GM12875 (cell line): ENCODE measurements at regions not wholly inside any gene's neighbourhood (a gene's known extent, or its start where the extent isn't known, plus 50 kb on each side); places are given as distances from the start of the nearest gene placed in this dataset.

Source experiments
- H3K4me3 ChIP-seq: one replicate; pipeline ENCODE4 v1.5.1; 2011; ENCODE audit warnings: low read depth, low read length, control low read depth
- TF ChIP-seq, protein P1 (sequence below): IDR thresholded peaks from 2 replicates; pipeline ENCODE4 v1.5.1; 2011; ENCODE audit warnings: low read depth, mild to moderate bottlenecking, control low read depth, inconsistent platforms, low read length, moderate library complexity, borderline replicate concordance; ENCODE audit not compliant: insufficient read depth

DNA sequence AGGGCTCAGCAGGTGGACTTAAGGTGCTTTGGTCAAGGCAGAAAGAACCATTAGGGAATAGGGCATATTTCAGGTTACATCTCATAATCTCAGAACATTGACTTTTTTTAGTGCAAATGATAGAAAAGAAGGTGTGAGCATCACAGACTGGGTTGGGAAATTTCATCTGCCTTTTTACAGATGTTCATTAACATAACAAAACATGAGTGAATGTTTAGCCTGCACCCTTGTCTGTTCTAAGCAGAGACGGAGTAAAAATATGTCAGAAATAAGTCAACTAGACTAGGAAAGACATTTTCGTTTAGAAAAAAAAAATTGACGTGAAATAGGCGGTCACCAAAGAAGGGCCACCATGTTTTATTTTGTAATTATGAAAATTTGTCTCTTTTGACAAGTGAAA lies 127.5 kb upstream of the CDH13 start:
- H3K4me3 ChIP-seq = no peak overlapping the region
- TF ChIP-seq, protein P1, sequence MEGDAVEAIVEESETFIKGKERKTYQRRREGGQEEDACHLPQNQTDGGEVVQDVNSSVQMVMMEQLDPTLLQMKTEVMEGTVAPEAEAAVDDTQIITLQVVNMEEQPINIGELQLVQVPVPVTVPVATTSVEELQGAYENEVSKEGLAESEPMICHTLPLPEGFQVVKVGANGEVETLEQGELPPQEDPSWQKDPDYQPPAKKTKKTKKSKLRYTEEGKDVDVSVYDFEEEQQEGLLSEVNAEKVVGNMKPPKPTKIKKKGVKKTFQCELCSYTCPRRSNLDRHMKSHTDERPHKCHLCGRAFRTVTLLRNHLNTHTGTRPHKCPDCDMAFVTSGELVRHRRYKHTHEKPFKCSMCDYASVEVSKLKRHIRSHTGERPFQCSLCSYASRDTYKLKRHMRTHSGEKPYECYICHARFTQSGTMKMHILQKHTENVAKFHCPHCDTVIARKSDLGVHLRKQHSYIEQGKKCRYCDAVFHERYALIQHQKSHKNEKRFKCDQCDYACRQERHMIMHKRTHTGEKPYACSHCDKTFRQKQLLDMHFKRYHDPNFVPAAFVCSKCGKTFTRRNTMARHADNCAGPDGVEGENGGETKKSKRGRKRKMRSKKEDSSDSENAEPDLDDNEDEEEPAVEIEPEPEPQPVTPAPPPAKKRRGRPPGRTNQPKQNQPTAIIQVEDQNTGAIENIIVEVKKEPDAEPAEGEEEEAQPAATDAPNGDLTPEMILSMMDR = no peak

- H3K4me3 ChIP-seq = no peak overlapping the region
- TF ChIP-seq, protein P1 = no peak
Measured at GRCh38 chr16:82497139-82497538, 129.6 kb upstream of the CDH13 start.

GRCh38 chr16:82488460-82488859 lies 138.3 kb upstream of the CDH13 start:
- TF ChIP-seq, protein P1 = no peak

DNA sequence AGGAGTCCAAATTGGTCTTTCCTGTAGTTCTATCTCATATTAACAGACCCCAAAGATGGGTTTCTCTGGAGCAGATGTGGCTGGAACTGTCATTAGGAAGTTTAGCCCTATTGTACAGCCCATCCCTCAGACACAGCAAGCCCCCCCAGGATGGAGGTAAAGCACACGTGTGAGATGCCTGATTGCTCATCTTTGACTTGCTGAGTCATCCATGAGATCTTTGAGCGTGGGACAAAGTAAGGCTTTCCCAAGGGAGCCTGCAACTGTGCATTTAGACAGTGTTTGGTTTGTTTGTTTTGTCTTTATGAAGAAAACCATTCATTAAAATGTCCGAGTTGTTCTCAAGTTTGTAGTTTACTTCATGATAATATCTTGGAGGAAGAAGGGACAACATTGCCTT lies 145.3 kb upstream of the CDH13 start:
- TF ChIP-seq, protein P1 = no peak
- no peak overlapping the region for H3K4me3 ChIP-seq

More at GRCh38 chr16:82488460-82488859, 138.3 kb upstream of the CDH13 start:
- H3K4me3 ChIP-seq = no peak overlapping the region

GRCh38 chr16:82476786-82477185 lies 150.0 kb upstream of the CDH13 start:
- H3K4me3 ChIP-seq = no peak overlapping the region
- TF ChIP-seq, protein P1 = no peak

- H3K4me3 ChIP-seq = no peak overlapping the region
- TF ChIP-seq, protein P1 = no peak
Measured at GRCh38 chr16:82470620-82471152, 156.1 kb upstream of the CDH13 start.

DNA sequence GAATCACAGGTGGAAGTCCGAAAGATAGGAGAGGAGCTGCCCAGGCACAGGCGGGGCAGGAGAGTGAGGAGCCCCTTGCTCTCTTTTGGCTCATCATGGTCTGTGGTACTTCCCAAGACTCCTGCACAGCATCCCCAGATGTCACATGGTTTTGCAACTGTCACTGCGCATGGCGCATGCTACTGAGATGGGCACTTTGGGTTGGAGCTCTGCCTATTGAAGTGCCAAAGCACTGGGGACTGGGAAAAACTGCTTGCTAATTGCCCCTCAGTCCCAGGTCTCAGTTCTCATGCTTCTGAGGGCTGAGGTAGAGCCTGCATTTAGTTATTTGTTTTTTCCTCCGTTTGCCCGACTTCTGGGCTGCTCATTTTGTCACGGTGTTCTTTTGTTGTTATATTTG lies 156.8 kb upstream of the CDH13 start:
- no peak overlapping the region for H3K4me3 ChIP-seq
- TF ChIP-seq, protein P1 = no peak
